NB4 (cell line): ENCODE measurements at regions not wholly inside any gene's neighbourhood (a gene's known extent, or its start where the extent isn't known, plus 50 kb on each side); places are given as distances from the start of the nearest gene placed in this dataset.
"Not testable (repeated sequence)": the region's sequence is repeated elsewhere in the genome, so short reads cannot be mapped to it uniquely, and the experiment has no call there.

Source experiments
- POLR2A ChIP-seq: IDR thresholded peaks from 2 replicates; pipeline ENCODE4 v1.6.1; 2011; ENCODE audit warnings: mild to moderate bottlenecking; ENCODE audit not compliant: insufficient read length; ENCODE audit errors: extremely low read depth
- TF ChIP-seq, protein P1 (sequence below): IDR thresholded peaks from one replicate; pipeline ENCODE4 v1.5.1; 2012; ENCODE audit warnings: low read depth, low read length
- TF ChIP-seq, protein P2 (sequence below): IDR thresholded peaks from 2 replicates; pipeline ENCODE4 v1.6.1; 2011; ENCODE audit warnings: low read depth, low read length

DNA sequence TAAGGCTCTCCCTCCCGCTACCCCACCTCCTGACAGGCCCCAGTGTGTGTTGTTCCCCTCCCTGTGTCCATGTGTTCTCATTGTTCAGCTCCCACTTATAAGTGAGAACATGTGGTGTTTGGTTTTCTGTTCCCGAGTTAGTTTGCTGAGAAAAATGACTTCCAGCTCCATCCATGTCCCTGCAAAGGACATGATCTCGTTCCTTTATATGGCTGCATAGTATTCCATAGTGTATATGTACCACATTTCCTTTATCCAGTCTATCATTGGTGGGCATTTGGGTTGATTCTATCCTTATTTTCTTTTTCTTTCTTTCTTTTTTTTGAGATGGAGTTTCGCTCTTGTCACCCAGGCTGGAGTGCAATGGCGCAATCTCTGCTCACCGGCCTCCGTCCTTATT lies 57.8 kb upstream of the RASSF3 start:
- TF ChIP-seq, protein P1, sequence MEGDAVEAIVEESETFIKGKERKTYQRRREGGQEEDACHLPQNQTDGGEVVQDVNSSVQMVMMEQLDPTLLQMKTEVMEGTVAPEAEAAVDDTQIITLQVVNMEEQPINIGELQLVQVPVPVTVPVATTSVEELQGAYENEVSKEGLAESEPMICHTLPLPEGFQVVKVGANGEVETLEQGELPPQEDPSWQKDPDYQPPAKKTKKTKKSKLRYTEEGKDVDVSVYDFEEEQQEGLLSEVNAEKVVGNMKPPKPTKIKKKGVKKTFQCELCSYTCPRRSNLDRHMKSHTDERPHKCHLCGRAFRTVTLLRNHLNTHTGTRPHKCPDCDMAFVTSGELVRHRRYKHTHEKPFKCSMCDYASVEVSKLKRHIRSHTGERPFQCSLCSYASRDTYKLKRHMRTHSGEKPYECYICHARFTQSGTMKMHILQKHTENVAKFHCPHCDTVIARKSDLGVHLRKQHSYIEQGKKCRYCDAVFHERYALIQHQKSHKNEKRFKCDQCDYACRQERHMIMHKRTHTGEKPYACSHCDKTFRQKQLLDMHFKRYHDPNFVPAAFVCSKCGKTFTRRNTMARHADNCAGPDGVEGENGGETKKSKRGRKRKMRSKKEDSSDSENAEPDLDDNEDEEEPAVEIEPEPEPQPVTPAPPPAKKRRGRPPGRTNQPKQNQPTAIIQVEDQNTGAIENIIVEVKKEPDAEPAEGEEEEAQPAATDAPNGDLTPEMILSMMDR: not testable (repeated sequence)
- TF ChIP-seq POLR2A: not testable (repeated sequence)
- TF ChIP-seq, protein P2, sequence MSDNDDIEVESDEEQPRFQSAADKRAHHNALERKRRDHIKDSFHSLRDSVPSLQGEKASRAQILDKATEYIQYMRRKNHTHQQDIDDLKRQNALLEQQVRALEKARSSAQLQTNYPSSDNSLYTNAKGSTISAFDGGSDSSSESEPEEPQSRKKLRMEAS: not testable (repeated sequence)
